SK-N-SH treated with all-trans-retinoic acid at 6 μM for 48 hours (cell line): ENCODE measurements at regions not wholly inside any gene's neighbourhood (a gene's known extent, or its start where the extent isn't known, plus 50 kb on each side); places are given as distances from the start of the nearest gene placed in this dataset.

Source experiments
- ATAC-seq: fragments of 200-7000 bp; cut with Tn5 transposase; 3 replicates; pipeline ENCODE4 v1.9.1; 2020; ENCODE audit warnings: mild to moderate bottlenecking, moderate library complexity
- ARNTL ChIP-seq: fragments of 450-650 bp; formaldehyde crosslinking; IDR thresholded peaks from 2 replicates; pipeline ENCODE4 v1.5.0; 2020; ENCODE audit warnings: low read depth, mild to moderate bottlenecking, moderate library complexity, borderline replicate concordance
- BACH2 ChIP-seq: fragments of 250-450 bp; sonication (Bioruptor Pico); IDR thresholded peaks from 2 replicates; pipeline ENCODE4 v1.9.0; 2021; ENCODE audit warnings: mild to moderate bottlenecking, borderline replicate concordance
- CREB5 ChIP-seq: fragments of 250-450 bp; sonication (Bioruptor Pico); IDR thresholded peaks from 2 replicates; pipeline ENCODE4 v1.5.1; 2020; ENCODE audit warnings: low read depth, mild to moderate bottlenecking, moderate library complexity
- CSDC2 ChIP-seq: fragments of 250-450 bp; sonication (Bioruptor Pico); IDR thresholded peaks from 2 replicates; pipeline ENCODE4 v1.5.0; 2020; ENCODE audit warnings: mild to moderate bottlenecking, moderate library complexity
- CSRNP3 ChIP-seq: fragments of 250-450 bp; sonication (Bioruptor Pico); IDR thresholded peaks from 2 replicates; pipeline ENCODE4 v1.5.1; 2021; ENCODE audit warnings: mild to moderate bottlenecking, moderate library complexity
- ESRRG ChIP-seq: fragments of 250-450 bp; sonication (Bioruptor Pico); IDR thresholded peaks from 2 replicates; pipeline ENCODE4 v1.6.1; 2021; ENCODE audit warnings: mild to moderate bottlenecking
- GLIS3 ChIP-seq: fragments of 250-450 bp; sonication (Bioruptor Pico); IDR thresholded peaks from 2 replicates; pipeline ENCODE4 v1.5.0; 2020; ENCODE audit warnings: mild to moderate bottlenecking, moderate library complexity
- ISL1 ChIP-seq: fragments of 250-450 bp; sonication (Bioruptor Pico); IDR thresholded peaks from 2 replicates; pipeline ENCODE4 v2.1.2; 2022; ENCODE audit warnings: mild to moderate bottlenecking, moderate library complexity
- OSR1 ChIP-seq: fragments of 250-450 bp; sonication (Bioruptor Pico); IDR thresholded peaks from 2 replicates; pipeline ENCODE4 v1.8.0; 2022; ENCODE audit warnings: moderate library complexity, mild to moderate bottlenecking, inconsistent platforms
- PATZ1 ChIP-seq: fragments of 250-450 bp; sonication (Bioruptor Pico); IDR thresholded peaks from 2 replicates; pipeline ENCODE4 v1.8.0; 2020; ENCODE audit warnings: mild to moderate bottlenecking, moderate library complexity, borderline replicate concordance
- POU6F1 ChIP-seq: fragments of 250-450 bp; sonication (Bioruptor Pico); IDR thresholded peaks from 2 replicates; pipeline ENCODE4 v1.8.0; 2021; ENCODE audit warnings: low read depth, mild to moderate bottlenecking, moderate library complexity, borderline replicate concordance
- PPARA ChIP-seq: fragments of 250-450 bp; sonication (Bioruptor Pico); IDR thresholded peaks from 2 replicates; pipeline ENCODE4 v1.5.0; 2020; ENCODE audit warnings: mild to moderate bottlenecking, borderline replicate concordance
- RARB ChIP-seq: fragments of 250-450 bp; sonication (Bioruptor Pico); IDR thresholded peaks from 2 replicates; pipeline ENCODE4 v1.8.0; 2021; ENCODE audit warnings: mild to moderate bottlenecking, moderate library complexity
- SNAI2 ChIP-seq: fragments of 250-450 bp; sonication (Bioruptor Pico); IDR thresholded peaks from 2 replicates; pipeline ENCODE4 v1.5.0; 2020; ENCODE audit warnings: mild to moderate bottlenecking, moderate library complexity
- TCF4 ChIP-seq: fragments of 250-450 bp; sonication (Bioruptor Pico); IDR thresholded peaks from 2 replicates; pipeline ENCODE4 v1.8.0; 2021; ENCODE audit warnings: mild to moderate bottlenecking, moderate library complexity, borderline replicate concordance
- TOX ChIP-seq: fragments of 250-450 bp; sonication (Bioruptor Pico); IDR thresholded peaks from 2 replicates; pipeline ENCODE4 v1.8.0; 2021; ENCODE audit warnings: mild to moderate bottlenecking, moderate library complexity, borderline replicate concordance
- TSHZ2 ChIP-seq: fragments of 250-450 bp; sonication (Bioruptor Pico); IDR thresholded peaks from 2 replicates; pipeline ENCODE4 v1.5.0; 2020; ENCODE audit warnings: mild to moderate bottlenecking, moderate library complexity
- ZC3H10 ChIP-seq: fragments of 250-450 bp; sonication (Bioruptor Pico); IDR thresholded peaks from 2 replicates; pipeline ENCODE4 v1.5.1; 2021; ENCODE audit warnings: mild to moderate bottlenecking, moderate library complexity
- ZFP3 ChIP-seq: fragments of 250-450 bp; sonication (Bioruptor Pico); IDR thresholded peaks from 2 replicates; pipeline ENCODE4 v1.5.0; 2020; ENCODE audit warnings: mild to moderate bottlenecking, moderate library complexity
- ZFP30 ChIP-seq: fragments of 450-650 bp; formaldehyde crosslinking; IDR thresholded peaks from 2 replicates; pipeline ENCODE4 v1.5.0; 2022; ENCODE audit warnings: mild to moderate bottlenecking, moderate library complexity
- ZNF565 ChIP-seq: fragments of 450-650 bp; formaldehyde crosslinking; conservative IDR thresholded peaks from 2 replicates; pipeline ENCODE4 v1.5.0; 2020; ENCODE audit warnings: low read depth, mild to moderate bottlenecking, moderate library complexity
- ZNF70 ChIP-seq: fragments of 450-650 bp; formaldehyde crosslinking; IDR thresholded peaks from 2 replicates; pipeline ENCODE4 v1.5.0; 2020; ENCODE audit warnings: mild to moderate bottlenecking, moderate library complexity
- ZNF8 ChIP-seq: fragments of 450-650 bp; formaldehyde crosslinking; IDR thresholded peaks from 2 replicates; pipeline ENCODE4 v1.5.0; 2020; ENCODE audit warnings: mild to moderate bottlenecking, moderate library complexity

GRCh38 chr4:23374259-23374658 lies 515.6 kb downstream of the PPARGC1A start (continued):
- no peak for TF ChIP-seq TSHZ2 (CRISPR knock-in tag)
- TF ChIP-seq PPARA (CRISPR knock-in tag) = no peak
- TF ChIP-seq TCF4 (CRISPR knock-in tag) = no peak
- TF ChIP-seq CSRNP3 (CRISPR knock-in tag) = no peak
- no peak for TF ChIP-seq ARNTL (CRISPR knock-in tag)
- no peak for TF ChIP-seq TOX (CRISPR knock-in tag)
- TF ChIP-seq ZNF565 = no peak

- no peak for TF ChIP-seq PATZ1 (CRISPR knock-in tag)
- TF ChIP-seq TOX (CRISPR knock-in tag) = no peak
- TF ChIP-seq BACH2 (CRISPR knock-in tag) = no peak
- TF ChIP-seq ARNTL (CRISPR knock-in tag) = no peak
- no peak for TF ChIP-seq ZNF565
- no peak for TF ChIP-seq CSRNP3 (CRISPR knock-in tag)
- TF ChIP-seq SNAI2 (CRISPR knock-in tag) = no peak
- TF ChIP-seq ESRRG = no peak
- TF ChIP-seq ZNF8 = no peak
- no peak for TF ChIP-seq ZFP3 (CRISPR knock-in tag)
- no peak for TF ChIP-seq ISL1 (CRISPR knock-in tag)
- no peak for TF ChIP-seq ZFP30
- no peak for TF ChIP-seq OSR1
- TF ChIP-seq ZC3H10 (CRISPR knock-in tag) = no peak
- no peak for TF ChIP-seq CSDC2 (CRISPR knock-in tag)
- TF ChIP-seq RARB (CRISPR knock-in tag) = no peak
- no peak for TF ChIP-seq ZNF70 (CRISPR knock-in tag)
- no peak for TF ChIP-seq POU6F1
- no peak for TF ChIP-seq PPARA (CRISPR knock-in tag)
- TF ChIP-seq, all 23 proteins: peak for 0
- no peak for ATAC-seq
Observed at GRCh38 chr4:23373261-23373660, 516.6 kb downstream of the PPARGC1A start.

GRCh38 chr4:23371533-23371932 lies 518.3 kb downstream of the PPARGC1A start:
- no peak for ATAC-seq
- TF ChIP-seq CSRNP3 (CRISPR knock-in tag) = no peak
- TF ChIP-seq ZFP3 (CRISPR knock-in tag) = no peak
- TF ChIP-seq CSDC2 (CRISPR knock-in tag) = no peak
- no peak for TF ChIP-seq ZNF8
- TF ChIP-seq GLIS3 = no peak
- no peak for TF ChIP-seq TCF4 (CRISPR knock-in tag)
- no peak for TF ChIP-seq PPARA (CRISPR knock-in tag)
- no peak for TF ChIP-seq OSR1
- TF ChIP-seq RARB (CRISPR knock-in tag) = no peak
- TF ChIP-seq CREB5 (CRISPR knock-in tag) = no peak
- no peak for TF ChIP-seq SNAI2 (CRISPR knock-in tag)
- TF ChIP-seq ZNF70 (CRISPR knock-in tag) = no peak
- TF ChIP-seq PATZ1 (CRISPR knock-in tag) = no peak
